Peyer's patch (tissue), 4 donors: ENCODE measurements at regions not wholly inside any gene's neighbourhood (a gene's known extent, or its start where the extent isn't known, plus 50 kb on each side); places are given as distances from the start of the nearest gene placed in this dataset.
"Not testable (repeated sequence)": the region's sequence is repeated elsewhere in the genome, so short reads cannot be mapped to it uniquely, and the experiment has no call there.

ENCODE experiments used
- DNase-seq, 3 donors: peaks; one replicate each; pipeline ENCODE4 v3.0.0-alpha.2; 2017 to 2019
- H3K27ac ChIP-seq, 4 donors: fragments of 200-600 bp; sonication (generic); one replicate each; pipeline ENCODE4 v1.5.1; 2016 to 2019
- H3K27me3 ChIP-seq, 2 donors: fragments of 200-600 bp; sonication (generic); one replicate each; pipeline ENCODE4 v1.5.1; 2019
- H3K36me3 ChIP-seq, 3 donors: fragments of 200-600 bp; sonication (generic); one replicate each; pipeline ENCODE4 v1.5.1; 2016 to 2019
- H3K4me1 ChIP-seq, 4 donors: fragments of 200-600 bp; sonication (generic); one replicate each; pipeline ENCODE4 v1.5.1; 2016 to 2019
- H3K4me3 ChIP-seq, 4 donors: fragments of 200-600 bp; sonication (generic); 1 replicate in 3 of 4; 2 replicates in 1 of 4; pipeline ENCODE4 v1.5.1; 2016 to 2019; ENCODE audit warnings: mild to moderate bottlenecking in 1 of 4
- H3K9me3 ChIP-seq, 4 donors: fragments of 200-600 bp; sonication (generic); one replicate each; pipeline ENCODE4 v1.5.1; 2016 to 2019; ENCODE audit warnings: mild to moderate bottlenecking in 1 of 4
- CTCF ChIP-seq, 6 experiments: fragments of 450-650 bp in 4 of 6; fragments of 200-600 bp in 2 of 6; sonication (generic) in 1 of 6; IDR thresholded peaks; one replicate each; pipeline ENCODE4 v1.5.1; 2017 to 2019; ENCODE audit warnings: antibody characterized with exemption in 6 of 6, mild to moderate bottlenecking in 3 of 6, moderate library complexity in 1 of 6
- POLR2A ChIP-seq, 2 donors: fragments of 450-650 bp; IDR thresholded peaks; one replicate each; pipeline ENCODE4 v1.5.1; 2017; ENCODE audit warnings: antibody characterized with exemption in 2 of 2, mild to moderate bottlenecking in 2 of 2, moderate library complexity in 2 of 2

DNA sequence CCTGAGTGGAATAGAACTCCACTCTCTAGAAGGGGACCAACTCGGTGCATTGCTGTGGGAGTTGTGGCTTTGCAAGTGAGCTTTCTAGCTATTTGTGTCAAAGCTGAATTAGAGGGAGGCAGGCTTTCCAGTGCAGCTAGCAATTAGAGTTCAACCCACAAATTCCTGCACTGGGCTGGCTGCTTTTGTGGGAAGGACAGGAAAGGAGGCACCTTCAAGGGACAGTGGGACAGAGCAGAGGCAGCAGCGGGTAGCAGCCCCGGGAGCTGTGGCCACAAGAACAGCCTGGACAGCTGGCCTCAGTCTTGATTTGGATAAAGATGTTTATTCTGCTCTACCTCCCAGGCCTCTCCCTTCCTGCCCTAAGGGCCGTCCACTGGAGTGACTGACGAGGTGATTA lies 83.7 kb upstream of the SLIT3 start:
- Histone ChIP-seq H3K36me3 (no peaks in the 10 kb centered on the region), H3K4me3 (no peak overlapping the region), H3K4me1 (no peaks in the 10 kb centered on the region), H3K27me3 (no peaks in the 10 kb centered on the region), H3K27ac (no peak overlapping the region), H3K9me3 (no peaks in the 10 kb centered on the region)
- DNase-seq: no peak
- TF ChIP-seq POLR2A (IDR thresholded peaks at IDR 0.05) (no peak), CTCF (IDR thresholded peaks at IDR 0.05) (no peak)

GRCh38 chr5:169374761-169375160 lies 73.8 kb upstream of the SLIT3 start:
- Histone ChIP-seq H3K27ac (no peak overlapping the region), H3K9me3 (no peaks in the 10 kb centered on the region), H3K27me3 (no peaks in the 10 kb centered on the region), H3K36me3 (no peaks in the 10 kb centered on the region), H3K4me1 (no peaks in the 10 kb centered on the region), H3K4me3 (no peak overlapping the region)
- DNase-seq: no peak
- TF ChIP-seq POLR2A (IDR thresholded peaks at IDR 0.05) (no peak), CTCF (IDR thresholded peaks at IDR 0.05) (no peak)

DNA sequence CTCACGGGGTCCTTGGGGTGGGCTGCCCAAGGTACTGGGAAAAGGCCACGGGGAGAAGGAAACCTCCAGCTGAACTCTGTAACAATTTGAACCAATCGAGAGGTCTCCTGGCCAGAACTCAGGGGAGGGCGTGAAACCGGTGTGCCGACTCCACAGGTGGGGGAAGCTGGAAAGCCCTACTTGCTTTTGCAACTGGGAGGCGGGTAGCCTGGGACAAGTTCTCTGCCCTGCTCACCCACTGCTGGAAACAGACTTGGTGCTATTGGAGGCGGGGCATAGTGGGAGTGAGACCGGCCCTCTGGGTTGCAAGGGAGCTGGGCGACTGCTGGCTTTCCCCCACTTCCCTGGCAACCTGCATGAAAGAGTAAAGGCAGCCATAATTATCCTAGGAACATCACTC lies 73.2 kb upstream of the SLIT3 start:
- no peak overlapping the region for H3K4me3 ChIP-seq
- H3K4me1 ChIP-seq: no peaks in the 10 kb centered on the region
- H3K27ac ChIP-seq: no peak overlapping the region
- no peak for TF ChIP-seq CTCF (IDR thresholded peaks at IDR 0.05)
- TF ChIP-seq POLR2A (IDR thresholded peaks at IDR 0.05): no peak
- no peaks in the 10 kb centered on the region for H3K9me3 ChIP-seq
- H3K27me3 ChIP-seq: no peaks in the 10 kb centered on the region
- DNase-seq: no peak
- no peaks in the 10 kb centered on the region for H3K36me3 ChIP-seq

DNA sequence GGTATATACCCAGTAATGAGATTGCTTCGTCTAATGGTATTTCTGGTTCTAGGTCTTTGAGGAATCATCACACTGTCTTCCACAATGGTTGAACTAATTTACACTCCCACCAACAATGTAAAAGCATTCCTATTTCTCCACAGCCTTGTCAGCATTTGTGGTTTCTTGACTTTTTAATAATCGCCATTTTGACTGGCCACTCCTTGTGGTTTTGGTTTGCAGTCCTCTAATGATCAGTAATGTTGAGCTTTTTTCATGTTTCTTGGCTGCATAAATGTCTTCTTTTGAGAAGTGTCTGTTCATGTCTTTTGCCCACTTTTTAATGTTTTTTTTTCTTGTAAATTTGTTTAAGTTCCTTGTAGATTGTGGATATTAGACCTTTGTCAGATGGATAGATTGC lies 70.9 kb upstream of the SLIT3 start:
- H3K27ac ChIP-seq, H3K36me3 ChIP-seq, H3K27me3 ChIP-seq, H3K4me1 ChIP-seq, H3K9me3 ChIP-seq, H3K4me3 ChIP-seq, DNase-seq: not testable (repeated sequence)

DNA sequence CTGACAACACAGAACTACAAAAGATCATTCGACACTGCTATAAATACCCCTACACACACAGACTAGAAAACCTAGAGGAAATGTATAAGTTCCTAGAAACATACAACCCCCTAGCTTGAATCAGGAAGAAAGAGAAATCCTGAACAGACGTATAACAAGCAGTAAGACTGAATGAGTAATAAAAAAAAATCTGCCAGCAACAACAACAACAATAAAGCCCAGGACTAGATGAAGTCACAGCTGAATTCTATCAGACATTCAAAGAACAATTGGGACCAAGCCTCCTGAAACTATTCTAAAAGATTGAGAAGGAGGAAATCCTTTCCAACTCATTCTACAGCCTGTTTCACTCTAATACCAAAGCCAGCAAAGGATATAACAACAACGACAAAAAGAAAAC lies 68.2 kb upstream of the SLIT3 start:
- Histone ChIP-seq H3K4me3 (no peak overlapping the region), H3K36me3 (no peaks in the 10 kb centered on the region), H3K27ac (no peak overlapping the region), H3K27me3 (no peaks in the 10 kb centered on the region), H3K4me1 (no peaks in the 10 kb centered on the region), H3K9me3 (no peaks in the 10 kb centered on the region)
- no peak for TF ChIP-seq POLR2A (IDR thresholded peaks at IDR 0.05)
- TF ChIP-seq CTCF (IDR thresholded peaks at IDR 0.05): no peak
- no peak for DNase-seq

GRCh38 chr5:169367861-169368260 lies 66.9 kb upstream of the SLIT3 start:
- Histone ChIP-seq H3K4me3 (no peak overlapping the region), H3K27ac (no peak overlapping the region), H3K4me1 (no peaks in the 10 kb centered on the region), H3K9me3 (no peaks in the 10 kb centered on the region), H3K27me3 (no peaks in the 10 kb centered on the region), H3K36me3 (no peaks in the 10 kb centered on the region)
- TF ChIP-seq POLR2A (IDR thresholded peaks at IDR 0.05) (no peak), CTCF (IDR thresholded peaks at IDR 0.05) (no peak)
- DNase-seq: no peak
